ENCODE measurements at regions not wholly inside any gene's neighbourhood (a gene's known extent, or its start where the extent isn't known, plus 50 kb on each side); places are given as distances from the start of the nearest gene placed in this dataset.

GRCh38 chr9:11001546-11001945, 388.7 kb upstream of the PTPRD start:
- DNase-seq = no peak

GRCh38 chr9:11002705-11003104, 389.9 kb upstream of the PTPRD start:
- no peak for DNase-seq

- DNase-seq = no peak
Measured at GRCh38 chr9:11003836-11004235, 391.0 kb upstream of the PTPRD start.

GRCh38 chr9:11011696-11012095, 398.9 kb upstream of the PTPRD start:
- DNase-seq = no peak

GRCh38 chr9:11016081-11016480, 403.3 kb upstream of the PTPRD start:
- DNase-seq = no peak

GRCh38 chr9:11023201-11023600, 410.4 kb upstream of the PTPRD start:
- no peak for DNase-seq

GRCh38 chr9:11025775-11026174, 413.0 kb upstream of the PTPRD start:
- no peak for DNase-seq

GRCh38 chr9:11038366-11038765, 425.6 kb upstream of the PTPRD start:
- DNase-seq = no peak

GRCh38 chr9:11039006-11039405, 426.2 kb upstream of the PTPRD start:
- peak; percentile 8 for DNase-seq

- no peak for DNase-seq
Measured at GRCh38 chr9:11045589-11045988, 432.8 kb upstream of the PTPRD start.

- no peak for DNase-seq
Measured at GRCh38 chr9:11063263-11063662, 450.5 kb upstream of the PTPRD start.

GRCh38 chr9:11064909-11065308, 452.1 kb upstream of the PTPRD start:
- DNase-seq = no peak

GRCh38 chr9:11072176-11072575, 459.4 kb upstream of the PTPRD start:
- no peak for DNase-seq

- DNase-seq = peak; percentile 68
Measured at GRCh38 chr9:11086561-11086960, 473.8 kb upstream of the PTPRD start.

GRCh38 chr9:11088821-11089374, 476.1 kb upstream of the PTPRD start:
- peak; percentile 2 for DNase-seq

GRCh38 chr9:11092974-11093373, 480.2 kb upstream of the PTPRD start:
- DNase-seq = no peak

- DNase-seq = no peak
Measured at GRCh38 chr9:11097020-11097419, 484.2 kb upstream of the PTPRD start.

- DNase-seq = no peak
Measured at GRCh38 chr9:11103525-11103924, 490.7 kb upstream of the PTPRD start.

- DNase-seq = no peak
Measured at GRCh38 chr9:11107196-11107595, 494.4 kb upstream of the PTPRD start.

- DNase-seq = no peak
Measured at GRCh38 chr9:11128156-11128555, 515.4 kb upstream of the PTPRD start.

- no peak for DNase-seq
Measured at GRCh38 chr9:11135851-11136250, 523.0 kb upstream of the PTPRD start.

GRCh38 chr9:11141357-11141756, 528.6 kb upstream of the PTPRD start:
- no peak for DNase-seq

- no peak for DNase-seq
Measured at GRCh38 chr9:11142965-11143738, 530.4 kb upstream of the PTPRD start.

- DNase-seq = no peak
Measured at GRCh38 chr9:11144746-11145145, 531.9 kb upstream of the PTPRD start.

- no peak for DNase-seq
Measured at GRCh38 chr9:11148189-11148588, 535.4 kb upstream of the PTPRD start.
